HepG2 (cell line): ENCODE measurements at regions not wholly inside any gene's neighbourhood (a gene's known extent, or its start where the extent isn't known, plus 50 kb on each side); places are given as distances from the start of the nearest gene placed in this dataset.

Experiments
- BORCS8-MEF2B ChIP-seq: sonication (generic); formaldehyde crosslinking; IDR thresholded peaks from 2 replicates; pipeline ENCODE4 v1.8.0; 2022; ENCODE audit warnings: mild to moderate bottlenecking, missing genetic modification reagents
- ERF ChIP-seq: IDR thresholded peaks from 2 replicates; pipeline ENCODE4 v1.6.1; 2018; ENCODE audit warnings: missing biosample characterization, missing genetic modification reagents
- FOSL2 ChIP-seq: sonication (generic); formaldehyde crosslinking; IDR thresholded peaks from 2 replicates; pipeline ENCODE4 v1.4.0; 2020; ENCODE audit warnings: missing genetic modification reagents
- KLF11 ChIP-seq: IDR thresholded peaks from 2 replicates; pipeline ENCODE4 v1.6.1; 2016; ENCODE audit warnings: missing compliant biosample characterization
- KLF9 ChIP-seq: IDR thresholded peaks from 2 replicates; pipeline ENCODE4 v1.6.1; 2016; ENCODE audit warnings: low read depth
- MED8 ChIP-seq: sonication (generic); formaldehyde crosslinking; IDR thresholded peaks from 2 replicates; pipeline ENCODE4 v1.8.1; 2023; ENCODE audit warnings: mild to moderate bottlenecking, missing genetic modification reagents; ENCODE audit not compliant: insufficient replicate concordance
- MEIS2 ChIP-seq: sonication (generic); formaldehyde crosslinking; IDR thresholded peaks from 2 replicates; pipeline ENCODE4 v1.9.0; 2021; ENCODE audit warnings: mild to moderate bottlenecking, missing genetic modification reagents
- NFIC ChIP-seq: IDR thresholded peaks from 2 replicates; pipeline ENCODE4 v1.6.1; 2012; ENCODE audit warnings: mild to moderate bottlenecking, low read length, inconsistent platforms
- NFRKB ChIP-seq: fragments of 450-650 bp; IDR thresholded peaks from 2 replicates; pipeline ENCODE4 v1.6.1; 2017
- PPARG ChIP-seq: conservative IDR thresholded peaks from 2 replicates; pipeline ENCODE4 v1.6.1; 2016; ENCODE audit warnings: missing biosample characterization, missing genetic modification reagents
- RAD21 ChIP-seq: fragments of 450-650 bp; formaldehyde crosslinking; IDR thresholded peaks from 2 replicates; pipeline ENCODE4 v1.5.0; 2020; ENCODE audit warnings: mild to moderate bottlenecking
- SOX13 ChIP-seq, 3 experiments: fragments of 450-650 bp in 1 of 3; sonication (generic) in 1 of 3; formaldehyde crosslinking in 1 of 3; IDR thresholded peaks in 2 of 3; conservative IDR thresholded peaks in 1 of 3; 2 replicates each; pipeline versions ENCODE4 v1.5.0 to v1.6.1; 2016 to 2020; ENCODE audit warnings: antibody characterized with exemption in 1 of 3, mild to moderate bottlenecking in 1 of 3, missing compliant biosample characterization in 1 of 3, missing genetic modification reagents in 1 of 3, moderate library complexity in 1 of 3
- SRY ChIP-seq: sonication (generic); formaldehyde crosslinking; IDR thresholded peaks from 2 replicates; pipeline ENCODE4 v1.8.0; 2022; ENCODE audit warnings: mild to moderate bottlenecking, missing genetic modification reagents
- ZBTB42 ChIP-seq: sonication (generic); formaldehyde crosslinking; IDR thresholded peaks from 2 replicates; pipeline ENCODE4 v1.5.0; 2020; ENCODE audit warnings: mild to moderate bottlenecking, missing genetic modification reagents
- ZNF274 ChIP-seq: sonication (generic); formaldehyde crosslinking; IDR thresholded peaks from 2 replicates; pipeline ENCODE4 v1.5.1; 2020; ENCODE audit warnings: mild to moderate bottlenecking, missing genetic modification reagents
- ZNF510 ChIP-seq: sonication (generic); formaldehyde crosslinking; IDR thresholded peaks from 2 replicates; pipeline ENCODE4 v1.4.0; 2020; ENCODE audit warnings: low read depth, mild to moderate bottlenecking, missing genetic modification reagents
- ZNF564 ChIP-seq: sonication (generic); formaldehyde crosslinking; IDR thresholded peaks from 2 replicates; pipeline ENCODE4 v1.8.1; 2023; ENCODE audit warnings: mild to moderate bottlenecking, missing genetic modification reagents
- ZNF614 ChIP-seq: IDR thresholded peaks from 2 replicates; pipeline ENCODE4 v1.6.1; 2018; ENCODE audit warnings: missing biosample characterization, missing genetic modification reagents, inconsistent platforms, borderline replicate concordance
- ZNF747 ChIP-seq: sonication (generic); formaldehyde crosslinking; IDR thresholded peaks from 2 replicates; pipeline ENCODE4 v1.8.1; 2023; ENCODE audit warnings: missing genetic modification reagents, mild to moderate bottlenecking, borderline replicate concordance
- ZNF780A ChIP-seq: sonication (generic); formaldehyde crosslinking; IDR thresholded peaks from 2 replicates; pipeline ENCODE4 v1.8.0; 2022; ENCODE audit warnings: mild to moderate bottlenecking, missing genetic modification reagents, moderate library complexity
- ZNF841 ChIP-seq: sonication (generic); formaldehyde crosslinking; IDR thresholded peaks from 2 replicates; pipeline ENCODE4 v1.8.1; 2023; ENCODE audit warnings: missing genetic modification reagents, borderline replicate concordance
- ZSCAN31 ChIP-seq: sonication (generic); formaldehyde crosslinking; IDR thresholded peaks from 2 replicates; pipeline ENCODE4 v1.5.0; 2020; ENCODE audit warnings: low read depth, mild to moderate bottlenecking, missing genetic modification reagents
- TF ChIP-seq, protein P1 (sequence below): sonication (generic); formaldehyde crosslinking; IDR thresholded peaks from 2 replicates; pipeline ENCODE4 v1.4.0; 2020; ENCODE audit warnings: missing genetic modification reagents
- TF ChIP-seq, protein P2 (sequence below): sonication (generic); formaldehyde crosslinking; IDR thresholded peaks from 2 replicates; pipeline ENCODE4 v1.5.0; 2020; ENCODE audit warnings: missing genetic modification reagents
- TF ChIP-seq, protein P3 (sequence below): IDR thresholded peaks from 2 replicates; pipeline ENCODE4 v1.6.1; 2016; ENCODE audit warnings: control low read depth
- TF ChIP-seq, protein P4 (sequence below): sonication (generic); formaldehyde crosslinking; IDR thresholded peaks from 2 replicates; pipeline ENCODE4 v1.4.0; 2020; ENCODE audit warnings: missing genetic modification reagents

DNA sequence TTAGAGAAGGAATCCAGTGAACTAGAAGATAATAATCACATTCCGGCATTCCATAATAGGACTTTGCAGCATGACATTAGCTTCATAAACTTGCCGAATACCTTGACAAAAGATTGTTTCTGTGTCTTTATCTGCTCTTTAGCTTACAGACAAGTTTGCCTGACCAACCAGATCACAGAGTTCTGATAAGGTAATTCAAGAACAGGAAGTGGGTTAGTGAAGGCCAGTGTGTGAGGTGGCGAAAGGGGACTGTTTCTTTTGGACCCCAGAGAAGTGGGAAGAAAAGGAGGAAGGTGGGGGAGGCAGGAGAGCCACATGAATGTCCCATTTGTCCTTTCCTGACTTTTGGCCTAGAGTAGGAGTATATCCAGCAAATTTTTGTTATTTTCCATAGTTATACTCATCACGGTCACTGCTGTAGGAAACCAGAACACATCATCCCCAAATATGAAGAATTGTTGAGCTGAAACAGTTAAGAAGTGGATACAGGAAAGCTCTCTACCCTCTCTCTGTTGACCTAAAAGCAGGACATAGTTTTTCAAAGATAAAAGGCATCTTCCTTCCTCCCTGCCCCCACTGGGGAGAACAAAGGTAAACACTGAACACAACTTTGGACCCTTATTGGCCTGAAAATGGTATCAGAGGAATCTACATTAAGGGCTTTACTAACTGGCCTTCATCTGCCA lies 72.4 kb upstream of the TNFAIP3 start (continued):
- TF ChIP-seq RAD21 (CRISPR knock-in tag), result peak; percentile 77
- TF ChIP-seq ZSCAN31 (CRISPR knock-in tag), result peak; percentile 70
- TF ChIP-seq, protein P1, sequence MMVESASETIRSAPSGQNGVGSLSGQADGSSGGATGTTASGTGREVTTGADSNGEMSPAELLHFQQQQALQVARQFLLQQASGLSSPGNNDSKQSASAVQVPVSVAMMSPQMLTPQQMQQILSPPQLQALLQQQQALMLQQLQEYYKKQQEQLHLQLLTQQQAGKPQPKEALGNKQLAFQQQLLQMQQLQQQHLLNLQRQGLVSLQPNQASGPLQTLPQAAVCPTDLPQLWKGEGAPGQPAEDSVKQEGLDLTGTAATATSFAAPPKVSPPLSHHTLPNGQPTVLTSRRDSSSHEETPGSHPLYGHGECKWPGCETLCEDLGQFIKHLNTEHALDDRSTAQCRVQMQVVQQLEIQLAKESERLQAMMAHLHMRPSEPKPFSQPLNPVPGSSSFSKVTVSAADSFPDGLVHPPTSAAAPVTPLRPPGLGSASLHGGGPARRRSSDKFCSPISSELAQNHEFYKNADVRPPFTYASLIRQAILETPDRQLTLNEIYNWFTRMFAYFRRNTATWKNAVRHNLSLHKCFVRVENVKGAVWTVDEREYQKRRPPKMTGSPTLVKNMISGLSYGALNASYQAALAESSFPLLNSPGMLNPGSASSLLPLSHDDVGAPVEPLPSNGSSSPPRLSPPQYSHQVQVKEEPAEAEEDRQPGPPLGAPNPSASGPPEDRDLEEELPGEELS (CRISPR knock-in tag), result peak; percentile 96
- TF ChIP-seq ZNF510, result 0 out of 2 replicates have a peak, but pooled peaks have one; percentile 12
- TF ChIP-seq MEIS2 (CRISPR knock-in tag), result peak; percentile 85
- TF ChIP-seq ERF (CRISPR knock-in tag), result peak; percentile 98
- TF ChIP-seq ZBTB42 (CRISPR knock-in tag), result no peak
- peak; percentile 88 for TF ChIP-seq SOX13 (IDR thresholded peaks at IDR 0.05)
- peak; percentile 47 to 97; a peak in 2 of 4 replicates for TF ChIP-seq SOX13 (CRISPR knock-in tag; conservative IDR thresholded peaks at IDR 0.05 in 1 of 2, IDR thresholded peaks at IDR 0.05 in 1 of 2)
- peak; percentile 96 for TF ChIP-seq PPARG (CRISPR knock-in tag)
- peak; percentile 74; the same call in 1 of the 2 replicates for TF ChIP-seq FOSL2
- peak; percentile 82; the same call in 1 of the 2 replicates for TF ChIP-seq ZNF564 (CRISPR knock-in tag)
- TF ChIP-seq NFRKB, result no peak
- peak; percentile 83 for TF ChIP-seq MED8 (CRISPR knock-in tag)
- peak; percentile 88; the same call in 1 of the 2 replicates for TF ChIP-seq KLF9 (CRISPR knock-in tag)
- no peak for TF ChIP-seq ZNF274 (CRISPR knock-in tag)
- TF ChIP-seq ZNF780A, result no peak
- peak; percentile 39; the same call in 1 of the 2 replicates for TF ChIP-seq BORCS8-MEF2B (CRISPR knock-in tag)
- TF ChIP-seq SRY (CRISPR knock-in tag), result no peak; the same call in 1 of the 2 replicates
- TF ChIP-seq ZNF614 (CRISPR knock-in tag), result peak; percentile 93
- TF ChIP-seq ZNF841 (CRISPR knock-in tag), result no peak
- peak; percentile 70; the same call in 1 of the 2 replicates for TF ChIP-seq ZNF747
- TF ChIP-seq, protein P2, sequence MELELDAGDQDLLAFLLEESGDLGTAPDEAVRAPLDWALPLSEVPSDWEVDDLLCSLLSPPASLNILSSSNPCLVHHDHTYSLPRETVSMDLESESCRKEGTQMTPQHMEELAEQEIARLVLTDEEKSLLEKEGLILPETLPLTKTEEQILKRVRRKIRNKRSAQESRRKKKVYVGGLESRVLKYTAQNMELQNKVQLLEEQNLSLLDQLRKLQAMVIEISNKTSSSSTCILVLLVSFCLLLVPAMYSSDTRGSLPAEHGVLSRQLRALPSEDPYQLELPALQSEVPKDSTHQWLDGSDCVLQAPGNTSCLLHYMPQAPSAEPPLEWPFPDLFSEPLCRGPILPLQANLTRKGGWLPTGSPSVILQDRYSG (CRISPR knock-in tag), result no peak
- TF ChIP-seq, protein P3, sequence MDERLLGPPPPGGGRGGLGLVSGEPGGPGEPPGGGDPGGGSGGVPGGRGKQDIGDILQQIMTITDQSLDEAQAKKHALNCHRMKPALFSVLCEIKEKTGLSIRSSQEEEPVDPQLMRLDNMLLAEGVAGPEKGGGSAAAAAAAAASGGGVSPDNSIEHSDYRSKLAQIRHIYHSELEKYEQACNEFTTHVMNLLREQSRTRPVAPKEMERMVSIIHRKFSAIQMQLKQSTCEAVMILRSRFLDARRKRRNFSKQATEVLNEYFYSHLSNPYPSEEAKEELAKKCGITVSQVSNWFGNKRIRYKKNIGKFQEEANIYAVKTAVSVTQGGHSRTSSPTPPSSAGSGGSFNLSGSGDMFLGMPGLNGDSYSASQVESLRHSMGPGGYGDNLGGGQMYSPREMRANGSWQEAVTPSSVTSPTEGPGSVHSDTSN (CRISPR knock-in tag), result no peak
- TF ChIP-seq, protein P4, sequence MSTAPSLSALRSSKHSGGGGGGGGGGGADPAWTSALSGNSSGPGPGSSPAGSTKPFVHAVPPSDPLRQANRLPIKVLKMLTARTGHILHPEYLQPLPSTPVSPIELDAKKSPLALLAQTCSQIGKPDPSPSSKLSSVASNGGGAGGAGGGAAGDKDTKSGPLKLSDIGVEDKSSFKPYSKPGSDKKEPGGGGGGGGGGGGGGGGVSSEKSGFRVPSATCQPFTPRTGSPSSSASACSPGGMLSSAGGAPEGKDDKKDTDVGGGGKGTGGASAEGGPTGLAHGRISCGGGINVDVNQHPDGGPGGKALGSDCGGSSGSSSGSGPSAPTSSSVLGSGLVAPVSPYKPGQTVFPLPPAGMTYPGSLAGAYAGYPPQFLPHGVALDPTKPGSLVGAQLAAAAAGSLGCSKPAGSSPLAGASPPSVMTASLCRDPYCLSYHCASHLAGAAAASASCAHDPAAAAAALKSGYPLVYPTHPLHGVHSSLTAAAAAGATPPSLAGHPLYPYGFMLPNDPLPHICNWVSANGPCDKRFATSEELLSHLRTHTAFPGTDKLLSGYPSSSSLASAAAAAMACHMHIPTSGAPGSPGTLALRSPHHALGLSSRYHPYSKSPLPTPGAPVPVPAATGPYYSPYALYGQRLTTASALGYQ (CRISPR knock-in tag), result peak; percentile 95
- peak; percentile 99 for TF ChIP-seq NFIC
- TF ChIP-seq KLF11 (CRISPR knock-in tag), result peak; percentile 35; the same call in 1 of the 2 replicates
